Activated T-helper 2 cell treated with anti-CD3 and anti-CD28 coated beads, Interferon-gamma antibody, Interleukin-2, Interleukin-4, amounts not matched to agents 10 μg/mL and 5 μg/mL and 100 μg/mL, durations not matched to agents 14 hours and 24 hours and 36 hours (primary cell): ENCODE measurements at regions not wholly inside any gene's neighbourhood (a gene's known extent, or its start where the extent isn't known, plus 50 kb on each side); places are given as distances from the start of the nearest gene placed in this dataset.

Experiments
- DNase-seq: peaks from one replicate; pipeline ENCODE4 v3.0.0; 2021; ENCODE audit warnings: low spot score
- H3K27ac Mint-ChIP-seq: one replicate; pipeline ENCODE4 v1.8.0; 2021; ENCODE audit warnings: mixed read lengths
- H3K27me3 Mint-ChIP-seq: one replicate; pipeline ENCODE4 v1.8.0; 2021; ENCODE audit warnings: low read depth, mixed read lengths
- H3K36me3 Mint-ChIP-seq: one replicate; pipeline ENCODE4 v1.8.0; 2021; ENCODE audit warnings: low read depth, mixed read lengths
- H3K4me1 Mint-ChIP-seq: one replicate; pipeline ENCODE4 v1.8.0; 2021; ENCODE audit warnings: low read depth, mixed read lengths
- H3K4me3 Mint-ChIP-seq: one replicate; pipeline ENCODE4 v1.8.0; 2021; ENCODE audit warnings: low read depth, mild to moderate bottlenecking, moderate library complexity, mixed read lengths
- H3K9me3 Mint-ChIP-seq: one replicate; pipeline ENCODE4 v1.8.0; 2021; ENCODE audit warnings: mixed read lengths
- intact Hi-C: fragments of 100-400 bp; cut with micrococcal nuclease; formaldehyde crosslinking; loops from one replicate; pipeline ENCODE4 v1.15.1; 2023

DNA sequence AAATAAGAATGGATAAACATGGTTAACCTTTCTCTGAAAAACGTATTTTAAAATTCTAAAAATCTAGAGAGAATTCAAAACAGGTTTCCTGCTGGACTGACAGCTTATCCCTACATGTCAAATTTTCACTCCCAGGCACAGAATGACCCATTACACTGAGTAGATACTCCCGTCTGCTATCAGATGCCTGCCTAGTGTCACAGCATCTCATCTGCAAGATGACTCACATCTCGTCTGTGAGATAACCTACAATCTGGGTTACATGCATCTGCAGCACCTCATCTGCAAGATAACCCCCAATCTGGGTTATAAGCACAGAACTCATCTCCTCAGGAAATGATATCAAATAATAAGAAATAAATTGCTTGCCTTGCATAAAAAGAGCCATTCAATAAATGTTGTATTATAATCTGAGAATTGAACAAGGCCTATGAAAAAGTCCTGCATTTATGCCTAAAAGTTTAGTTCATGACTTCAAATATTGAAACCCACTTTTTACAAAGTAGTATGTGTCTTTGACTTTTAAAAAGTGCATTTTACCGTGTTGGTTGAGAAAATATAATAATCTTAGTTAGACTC is 188.3 kb upstream of the THBS1 start:
- intact Hi-C loops: no loop called here
- Mint-ChIP-seq H3K4me1 (peaks cover 5% of the 10 kb centered on the region), H3K9me3 (no peaks in the 10 kb centered on the region), H3K4me3 (no peak overlapping the region), H3K27me3 (peaks cover 23% of the 10 kb centered on the region), H3K27ac (no peak overlapping the region), H3K36me3 (no peaks in the 10 kb centered on the region)
- no peak for DNase-seq

GRCh38 chr15:39393575-39394335 is 187.1 kb upstream of the THBS1 start:
- H3K27ac Mint-ChIP-seq: no peak overlapping the region
- no peak overlapping the region for H3K4me3 Mint-ChIP-seq
- H3K36me3 Mint-ChIP-seq: no peaks in the 10 kb centered on the region
- intact Hi-C loops: no loop called here
- no peak for DNase-seq
- H3K27me3 Mint-ChIP-seq: peaks cover 23% of the 10 kb centered on the region
- H3K4me1 Mint-ChIP-seq: peaks cover 5% of the 10 kb centered on the region
- H3K9me3 Mint-ChIP-seq: no peaks in the 10 kb centered on the region

GRCh38 chr15:39394496-39394895 is 186.4 kb upstream of the THBS1 start:
- peaks cover 23% of the 10 kb centered on the region for H3K27me3 Mint-ChIP-seq
- intact Hi-C loops: no loop called here
- H3K4me1 Mint-ChIP-seq: peaks cover 5% of the 10 kb centered on the region
- no peak overlapping the region for H3K4me3 Mint-ChIP-seq
- H3K9me3 Mint-ChIP-seq: no peaks in the 10 kb centered on the region
- no peak for DNase-seq
- H3K27ac Mint-ChIP-seq: no peak overlapping the region
- H3K36me3 Mint-ChIP-seq: no peaks in the 10 kb centered on the region

- Mint-ChIP-seq H3K4me1 (peaks cover 5% of the 10 kb centered on the region), H3K27ac (no peak overlapping the region), H3K27me3 (peaks cover 23% of the 10 kb centered on the region), H3K9me3 (no peaks in the 10 kb centered on the region), H3K4me3 (no peak overlapping the region), H3K36me3 (no peaks in the 10 kb centered on the region)
- intact Hi-C loops: no loop called here
- DNase-seq: no peak
Observed at GRCh38 chr15:39396979-39397615, 183.8 kb upstream of the THBS1 start.

- DNase-seq: no peak
- H3K4me1 Mint-ChIP-seq: peaks cover 5% of the 10 kb centered on the region
- H3K27ac Mint-ChIP-seq: no peak overlapping the region
- H3K36me3 Mint-ChIP-seq: no peaks in the 10 kb centered on the region
- no peaks in the 10 kb centered on the region for H3K9me3 Mint-ChIP-seq
- H3K27me3 Mint-ChIP-seq: peaks cover 22% of the 10 kb centered on the region
- intact Hi-C loops: no loop called here
- no peak overlapping the region for H3K4me3 Mint-ChIP-seq
Observed at GRCh38 chr15:39397883-39398282, 183.0 kb upstream of the THBS1 start.

GRCh38 chr15:39399600-39399999 is 181.3 kb upstream of the THBS1 start:
- no peak for DNase-seq
- peaks cover 24% of the 10 kb centered on the region for H3K27me3 Mint-ChIP-seq
- H3K9me3 Mint-ChIP-seq: no peaks in the 10 kb centered on the region
- H3K27ac Mint-ChIP-seq: no peak overlapping the region
- H3K36me3 Mint-ChIP-seq: no peaks in the 10 kb centered on the region
- no peak overlapping the region for H3K4me3 Mint-ChIP-seq
- intact Hi-C loops: no loop called here
- no peaks in the 10 kb centered on the region for H3K4me1 Mint-ChIP-seq

DNA sequence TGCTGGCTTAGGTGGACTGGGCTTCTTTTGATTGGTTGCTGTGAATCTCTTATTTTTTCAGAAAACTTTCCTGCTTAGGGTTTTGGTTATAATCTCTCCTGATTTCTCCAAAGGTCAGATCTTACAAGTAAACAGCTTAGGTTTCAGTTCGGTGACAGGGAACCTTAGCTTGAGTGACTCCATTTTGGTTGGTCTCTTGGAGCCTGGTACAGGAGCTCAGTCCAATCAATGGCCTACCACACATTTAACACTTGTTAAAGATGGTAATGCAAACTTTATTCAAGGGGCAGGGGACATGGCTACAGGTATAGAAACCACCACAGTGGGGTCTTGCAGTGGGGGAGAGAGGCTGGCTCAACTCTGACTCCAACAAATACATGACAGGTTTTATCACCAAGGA is 180.9 kb upstream of the THBS1 start:
- H3K36me3 Mint-ChIP-seq: no peaks in the 10 kb centered on the region

GRCh38 chr15:39400821-39401550 is 179.9 kb upstream of the THBS1 start:
- Mint-ChIP-seq H3K36me3 (no peaks in the 10 kb centered on the region), H3K27me3 (peaks cover 16% of the 10 kb centered on the region), H3K9me3 (no peaks in the 10 kb centered on the region), H3K27ac (no peak overlapping the region), H3K4me3 (no peak overlapping the region), H3K4me1 (no peaks in the 10 kb centered on the region)
- no peak for DNase-seq
- intact Hi-C loops: no loop called here

More for the DNA sequence above, 180.9 kb upstream of the THBS1 start:
- no peaks in the 10 kb centered on the region for H3K4me1 Mint-ChIP-seq
- intact Hi-C loops: no loop called here
- peaks cover 22% of the 10 kb centered on the region for H3K27me3 Mint-ChIP-seq
- H3K4me3 Mint-ChIP-seq: no peak overlapping the region
- no peak for DNase-seq
- H3K27ac Mint-ChIP-seq: no peak overlapping the region
- H3K9me3 Mint-ChIP-seq: no peaks in the 10 kb centered on the region

GRCh38 chr15:39403640-39404117 is 177.2 kb upstream of the THBS1 start:
- DNase-seq: no peak
- Mint-ChIP-seq H3K36me3 (no peaks in the 10 kb centered on the region), H3K4me3 (no peak overlapping the region), H3K9me3 (no peaks in the 10 kb centered on the region), H3K27me3 (peaks cover 35% of the 10 kb centered on the region), H3K4me1 (no peaks in the 10 kb centered on the region), H3K27ac (no peak overlapping the region)
- intact Hi-C loops: no loop called here

- H3K9me3 Mint-ChIP-seq: no peaks in the 10 kb centered on the region
- intact Hi-C loops: no loop called here
- no peaks in the 10 kb centered on the region for H3K4me1 Mint-ChIP-seq
Observed at GRCh38 chr15:39404767-39405181, 176.1 kb upstream of the THBS1 start.

DNA sequence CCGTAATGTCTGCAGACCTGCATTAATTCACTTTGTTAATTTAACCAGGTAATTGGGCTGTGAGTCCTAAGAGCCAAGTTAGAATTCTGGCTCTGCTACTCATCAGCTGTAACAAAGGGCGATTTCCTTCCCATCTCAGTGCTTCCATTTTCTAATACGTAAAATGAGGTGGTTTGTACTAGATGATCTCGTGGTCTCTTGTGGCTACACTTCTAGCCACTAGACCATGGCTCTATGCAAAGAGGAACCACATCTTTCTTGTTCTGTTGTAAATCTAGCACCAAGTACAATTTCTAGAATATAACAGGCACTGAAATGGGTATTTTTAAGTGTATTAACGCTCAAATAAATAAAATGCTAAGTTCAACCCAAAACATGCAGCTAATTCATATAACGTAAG is 174.4 kb upstream of the THBS1 start:
- intact Hi-C loops: no loop called here
- no peaks in the 10 kb centered on the region for H3K9me3 Mint-ChIP-seq
- no peak for DNase-seq
- H3K36me3 Mint-ChIP-seq: no peaks in the 10 kb centered on the region
- H3K27ac Mint-ChIP-seq: no peak overlapping the region
- H3K4me1 Mint-ChIP-seq: peaks cover 6% of the 10 kb centered on the region
- H3K27me3 Mint-ChIP-seq: peaks cover 40% of the 10 kb centered on the region
- no peak overlapping the region for H3K4me3 Mint-ChIP-seq

More at GRCh38 chr15:39404767-39405181, 176.1 kb upstream of the THBS1 start:
- Mint-ChIP-seq H3K27me3 (peaks cover 32% of the 10 kb centered on the region), H3K4me3 (no peak overlapping the region), H3K36me3 (no peaks in the 10 kb centered on the region), H3K27ac (no peak overlapping the region)
- DNase-seq: no peak

- H3K27me3 Mint-ChIP-seq: peaks cover 40% of the 10 kb centered on the region
- H3K9me3 Mint-ChIP-seq: no peaks in the 10 kb centered on the region
- H3K36me3 Mint-ChIP-seq: no peaks in the 10 kb centered on the region
- intact Hi-C loops: no loop called here
- H3K4me1 Mint-ChIP-seq: peaks cover 12% of the 10 kb centered on the region
- DNase-seq: no peak
- H3K4me3 Mint-ChIP-seq: no peak overlapping the region
- H3K27ac Mint-ChIP-seq: no peak overlapping the region
Observed at GRCh38 chr15:39407116-39407515, 173.8 kb upstream of the THBS1 start.
